GM21529 (cell line): ENCODE measurements at regions not wholly inside any gene's neighbourhood (a gene's known extent, or its start where the extent isn't known, plus 50 kb on each side); places are given as distances from the start of the nearest gene placed in this dataset.
"Not testable (repeated sequence)": the region's sequence is repeated elsewhere in the genome, so short reads cannot be mapped to it uniquely, and the experiment has no call there.

Experiments used
- ATAC-seq: cut with Tn5 transposase; IDR thresholded peaks from one replicate; pipeline ENCODE4 v1.9.1; 2021; ENCODE audit not compliant: unreplicated experiment

DNA sequence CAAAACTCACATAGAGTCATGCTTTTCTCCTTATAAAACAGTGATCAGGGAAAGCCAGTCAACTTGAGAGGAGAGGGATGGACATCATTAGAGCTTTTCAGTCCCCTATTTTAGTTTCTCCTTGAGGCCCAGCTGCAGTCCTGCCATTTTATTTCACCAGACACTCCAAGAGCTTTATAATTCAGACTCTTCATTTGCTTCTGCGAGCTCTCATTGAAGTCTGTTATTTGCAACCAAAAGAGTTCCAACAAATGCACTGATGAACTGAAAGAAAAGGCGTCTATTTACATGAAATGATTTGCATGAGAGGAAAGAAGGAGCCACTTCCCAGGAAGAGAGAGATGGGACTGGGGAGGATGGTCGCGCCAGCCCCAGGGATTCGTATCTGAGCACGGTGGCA is 86.8 kb downstream of the NDUFA12 start:
- ATAC-seq = no peak

GRCh38 chr12:94909663-94910062 is 93.8 kb downstream of the NDUFA12 start:
- no peak for ATAC-seq

- not testable (repeated sequence) for ATAC-seq
These were observed 97.7 kb downstream of the NDUFA12 start for GRCh38 chr12:94905749-94906148.

DNA sequence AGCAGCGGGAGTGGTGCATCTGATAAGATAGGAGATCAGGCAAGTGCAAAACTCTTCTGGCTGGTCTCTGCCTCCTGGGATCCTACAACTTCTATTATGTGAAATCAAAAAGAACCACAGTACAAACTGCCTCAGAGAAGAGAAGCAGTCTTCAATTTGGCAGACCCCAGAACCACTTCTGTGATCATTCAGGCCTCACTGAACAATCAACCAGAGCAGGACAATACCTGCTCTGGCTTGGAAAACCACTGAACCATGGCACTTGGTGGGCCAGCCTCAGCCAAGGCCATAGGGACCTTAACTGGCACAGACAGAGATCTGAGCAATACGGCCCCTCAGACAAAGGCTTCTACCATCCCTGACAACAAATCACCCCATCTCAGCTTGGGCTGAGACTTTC is 103.0 kb downstream of the NDUFA12 start:
- ATAC-seq = no peak

GRCh38 chr12:94898388-94898787 is 105.1 kb downstream of the NDUFA12 start:
- no peak for ATAC-seq

- no peak for ATAC-seq
These were observed 110.8 kb downstream of the NDUFA12 start for GRCh38 chr12:94892544-94893267.

DNA sequence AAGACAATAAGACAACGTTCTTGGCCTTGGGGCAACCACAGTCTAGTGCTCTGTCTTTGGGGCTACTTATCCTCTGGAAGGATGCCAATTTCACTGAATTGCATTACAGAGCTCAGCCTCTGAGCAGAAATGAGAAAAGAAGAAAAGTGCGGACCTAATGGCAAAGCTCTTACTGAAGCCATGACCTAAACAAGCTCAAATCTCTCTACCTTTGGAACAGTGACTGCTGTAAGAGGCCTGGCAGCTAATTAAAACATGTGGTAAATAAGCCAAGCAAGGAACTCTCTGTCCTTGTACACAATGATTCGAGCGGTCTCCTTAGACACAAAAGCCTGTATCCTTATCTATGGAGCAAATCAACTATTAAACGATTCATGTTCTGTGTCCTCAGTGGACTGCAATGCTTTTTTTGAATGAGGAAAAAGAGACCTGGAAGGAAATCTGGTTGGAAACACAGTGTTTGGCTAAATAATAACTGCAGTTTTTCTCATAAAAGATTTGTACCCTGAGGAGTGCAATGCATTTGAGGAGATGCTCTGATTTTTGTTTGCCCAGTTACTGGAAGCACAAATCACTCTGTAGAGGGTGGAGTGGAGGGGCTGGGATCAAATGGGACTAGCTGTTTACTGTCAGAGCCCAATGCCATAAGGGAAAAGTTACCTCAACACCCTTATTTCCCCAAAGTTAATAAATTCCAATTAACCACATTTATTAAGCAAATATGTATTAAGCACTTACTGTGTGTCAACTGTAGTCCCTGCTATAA is 113.9 kb downstream of the NDUFA12 start:
- no peak for ATAC-seq

- ATAC-seq = no peak
These were observed 124.0 kb downstream of the NDUFA12 start for GRCh38 chr12:94879542-94879941.

- peak; percentile 45 for ATAC-seq
These were observed 128.0 kb downstream of the NDUFA12 start for GRCh38 chr12:94875525-94875924.

DNA sequence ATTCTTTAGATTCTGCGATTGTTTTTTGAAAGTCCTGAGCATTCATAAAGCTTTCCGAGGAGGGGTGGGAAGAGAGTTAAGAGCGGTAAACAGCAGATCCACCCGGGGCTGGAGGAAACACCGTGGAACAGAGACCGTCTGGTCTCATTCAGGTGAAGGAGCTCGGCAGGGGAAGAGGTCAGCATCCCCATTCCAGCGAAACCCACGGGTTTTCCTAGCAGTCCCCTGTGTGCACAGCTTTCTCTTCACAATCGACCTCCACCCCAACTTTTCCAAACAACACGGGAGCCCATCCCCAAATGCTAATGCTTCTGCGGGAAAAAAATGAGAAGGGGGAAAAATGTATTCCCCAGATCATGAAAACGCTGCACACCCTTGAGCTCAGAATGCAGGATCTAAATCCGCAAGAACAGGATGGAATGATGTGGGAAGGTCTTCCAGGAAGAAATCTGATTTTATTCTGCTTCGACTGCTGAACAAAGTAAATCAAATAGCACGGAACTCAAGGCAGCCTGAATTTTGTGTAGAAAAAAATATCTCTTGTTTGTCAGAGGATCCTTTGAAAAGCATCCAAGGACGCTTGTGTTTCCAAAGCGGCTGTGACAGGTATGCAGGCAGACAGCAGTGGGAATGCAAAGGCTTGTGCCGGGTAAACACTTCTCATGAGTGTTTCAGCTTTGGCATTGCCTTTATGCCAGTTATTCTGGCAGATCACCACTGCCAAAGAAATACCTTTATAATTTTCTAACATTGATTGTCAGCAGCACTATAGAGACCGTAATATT is 128.8 kb downstream of the NDUFA12 start:
- ATAC-seq = no peak

DNA sequence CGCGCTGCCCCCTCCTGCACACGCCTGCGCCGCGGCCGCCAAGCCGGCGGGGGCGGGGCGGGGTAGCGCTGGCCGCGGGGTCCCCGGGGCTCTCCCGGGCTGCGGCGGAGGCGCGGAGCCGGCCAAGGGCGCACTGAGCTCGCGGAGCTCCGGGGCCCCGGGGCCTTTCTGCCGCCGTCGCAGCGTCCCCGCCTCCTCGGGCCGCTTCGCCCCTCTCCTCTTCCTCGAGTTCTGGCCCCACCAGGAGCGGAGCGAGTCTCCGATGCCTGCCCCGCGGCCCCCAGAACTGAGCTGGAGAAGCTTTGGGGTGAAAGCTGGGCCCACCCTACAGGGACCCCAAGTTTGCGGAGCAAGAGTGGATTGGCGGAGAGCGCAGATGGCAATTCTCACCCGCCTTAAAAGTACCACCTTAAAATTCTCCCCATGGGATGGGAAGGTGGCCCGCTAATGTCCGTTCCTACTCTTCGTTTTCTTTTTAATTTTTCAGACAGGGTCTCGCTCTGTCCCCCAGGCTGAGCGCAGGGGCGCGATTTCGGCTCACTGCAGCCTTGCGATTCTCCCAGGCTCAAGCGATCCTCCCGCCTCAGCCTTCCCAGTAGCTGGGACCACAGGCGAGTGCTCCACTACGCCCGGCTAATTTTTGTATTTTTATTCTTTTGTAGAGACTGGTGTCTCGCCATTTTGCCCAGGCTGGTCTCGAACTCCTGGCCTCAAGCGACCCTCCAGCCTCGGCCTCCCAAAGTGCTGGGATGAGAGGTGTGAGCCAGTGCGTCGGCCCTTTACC is 129.6 kb downstream of the NDUFA12 start:
- no peak for ATAC-seq

DNA sequence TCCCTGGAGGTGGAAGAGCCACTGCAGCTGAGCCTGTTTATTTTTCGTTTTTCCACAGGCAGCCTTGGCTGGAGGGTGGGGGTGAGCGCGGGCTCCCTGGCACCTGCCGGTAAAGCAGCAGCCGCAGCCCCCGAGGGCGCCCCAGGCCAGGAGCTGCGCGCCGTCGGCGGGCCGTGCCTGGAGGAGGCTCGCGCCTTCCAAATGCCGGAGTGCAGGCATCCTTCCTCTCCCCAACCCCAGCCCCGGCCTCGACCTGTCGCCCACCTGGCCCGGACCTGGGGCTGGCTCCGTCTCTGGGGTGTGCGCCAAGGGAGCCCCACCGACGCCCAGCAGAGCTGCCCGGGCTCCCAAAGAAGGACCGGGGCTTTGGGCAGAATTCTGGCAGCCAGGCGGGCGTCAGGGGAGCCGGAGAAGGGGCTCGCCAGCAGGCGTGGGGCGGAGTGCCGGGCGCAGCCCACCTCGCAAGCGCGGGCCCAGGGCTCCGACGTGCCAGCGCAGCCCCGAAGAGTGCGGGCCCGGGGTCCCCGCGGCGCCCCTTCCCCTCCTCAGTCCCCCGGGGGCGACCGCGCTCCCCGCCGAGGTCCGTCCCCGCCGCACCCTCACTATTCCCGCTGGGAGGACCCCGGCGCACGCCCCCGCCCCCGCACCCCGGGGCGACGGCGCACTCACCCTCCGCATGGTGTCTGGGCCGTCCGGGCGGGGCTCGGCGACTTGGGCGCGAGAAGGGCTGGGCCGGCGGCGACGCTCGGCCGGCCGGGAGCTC is 130.3 kb downstream of the NDUFA12 start:
- ATAC-seq = peak; percentile 73

GRCh38 chr12:94872671-94872970 is 130.9 kb downstream of the NDUFA12 start:
- no peak for ATAC-seq

DNA sequence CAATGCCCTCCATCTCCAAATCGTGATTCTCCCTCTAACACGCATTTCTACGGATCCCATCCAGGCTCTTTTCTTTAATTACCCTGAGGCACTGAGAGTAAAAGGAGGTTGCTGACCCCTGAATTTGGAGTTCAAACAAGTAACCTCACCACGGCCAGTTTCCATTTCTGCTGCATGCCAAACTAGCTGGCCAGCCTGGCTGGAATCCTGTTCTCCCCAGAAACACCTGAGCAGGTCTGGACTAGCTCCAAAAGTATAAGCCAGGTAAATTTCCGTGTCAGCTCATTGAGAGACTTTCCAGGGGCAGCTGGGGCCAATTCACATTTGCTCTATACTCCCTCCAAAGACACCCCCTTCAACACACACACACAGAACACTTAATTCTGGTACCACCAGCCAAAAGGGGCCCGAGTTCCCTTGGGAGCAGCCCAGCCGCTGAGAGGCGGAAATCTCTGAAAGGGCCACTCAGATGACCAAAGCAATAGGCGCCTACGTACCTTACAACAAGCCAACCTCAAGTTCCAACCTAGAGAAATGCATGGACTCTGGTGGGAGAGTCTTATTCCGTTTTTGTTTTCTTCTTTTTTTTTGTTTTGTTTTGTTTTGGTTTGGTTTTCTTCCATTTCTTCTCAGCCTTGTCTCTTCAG is 131.4 kb downstream of the NDUFA12 start:
- ATAC-seq = no peak

DNA sequence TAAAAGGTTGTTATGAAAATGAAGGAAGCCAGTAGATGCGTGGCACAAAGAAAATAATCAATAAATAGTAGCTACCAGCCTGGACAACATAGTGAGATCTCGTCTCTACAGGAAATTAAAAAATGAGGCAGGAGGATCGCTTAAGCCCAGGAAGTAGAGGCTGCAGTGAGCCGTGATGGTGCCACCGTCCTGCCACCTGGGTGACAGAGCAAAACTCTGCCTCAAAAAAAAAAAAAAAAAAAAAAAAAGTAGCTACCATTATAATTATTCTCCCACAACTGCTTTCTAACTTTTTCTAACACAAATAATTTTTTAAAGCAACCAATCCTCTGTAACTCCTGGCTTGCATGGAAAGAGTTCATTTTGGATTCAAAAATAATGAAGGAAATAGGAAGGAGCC is 133.0 kb downstream of the NDUFA12 start:
- no peak for ATAC-seq

- no peak for ATAC-seq
These were observed 135.3 kb downstream of the NDUFA12 start for GRCh38 chr12:94868161-94868560.

GRCh38 chr12:94867066-94867855 is 136.2 kb downstream of the NDUFA12 start:
- peak; percentile 39 for ATAC-seq

DNA sequence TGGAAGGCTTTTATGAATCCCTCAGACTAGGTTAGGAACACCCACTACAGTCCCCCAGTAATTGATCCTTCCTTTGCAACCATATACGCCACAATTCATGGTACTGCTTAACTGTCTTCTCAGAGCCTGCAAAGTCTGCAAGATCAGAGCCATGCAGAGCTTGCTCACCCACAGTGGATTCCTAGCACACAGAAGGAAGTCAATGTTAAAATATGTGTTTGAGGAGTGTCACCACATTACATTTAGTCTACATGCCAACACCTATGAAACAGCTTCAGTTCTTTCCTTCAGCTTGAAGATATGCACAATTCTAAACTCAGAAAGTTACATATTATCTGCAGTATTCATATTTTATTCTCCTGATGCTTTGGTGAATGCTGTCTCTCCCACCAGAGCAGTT is 138.5 kb downstream of the NDUFA12 start:
- ATAC-seq = no peak
